WERI-Rb-1 (cell line): ENCODE measurements at regions not wholly inside any gene's neighbourhood (a gene's known extent, or its start where the extent isn't known, plus 50 kb on each side); places are given as distances from the start of the nearest gene placed in this dataset.

Experiments
- DNase-seq: peaks from one replicate; pipeline ENCODE4 v3.0.0-alpha.2; 2020
- H3K27ac ChIP-seq: fragments of 250-450 bp; sonication (Bioruptor Pico); 2 replicates; pipeline ENCODE4 v1.5.1; 2020; ENCODE audit warnings: mild to moderate bottlenecking, moderate library complexity
- H3K27me3 ChIP-seq: fragments of 250-450 bp; sonication (Bioruptor Pico); 2 replicates; pipeline ENCODE4 v1.5.1; 2021; ENCODE audit warnings: mild to moderate bottlenecking, low read depth, moderate library complexity; ENCODE audit not compliant: insufficient read depth, severe bottlenecking
- H3K36me3 ChIP-seq: fragments of 250-450 bp; sonication (Bioruptor Pico); 2 replicates; pipeline ENCODE4 v1.5.1; 2020; ENCODE audit warnings: mild to moderate bottlenecking, moderate library complexity
- H3K4me3 ChIP-seq: 2 replicates; pipeline ENCODE4 v1.5.1; 2011; ENCODE audit warnings: low read depth, mild to moderate bottlenecking, control low read depth, low read length
- H3K9me3 ChIP-seq: fragments of 250-450 bp; sonication (Bioruptor Pico); 2 replicates; pipeline ENCODE4 v1.5.1; 2021; ENCODE audit warnings: mild to moderate bottlenecking, moderate library complexity; ENCODE audit not compliant: severe bottlenecking
- TF ChIP-seq, protein P1 (sequence below): IDR thresholded peaks from 2 replicates; pipeline ENCODE4 v1.5.1; 2011; ENCODE audit warnings: low read depth, mild to moderate bottlenecking, control low read depth, inconsistent platforms, low read length

DNA sequence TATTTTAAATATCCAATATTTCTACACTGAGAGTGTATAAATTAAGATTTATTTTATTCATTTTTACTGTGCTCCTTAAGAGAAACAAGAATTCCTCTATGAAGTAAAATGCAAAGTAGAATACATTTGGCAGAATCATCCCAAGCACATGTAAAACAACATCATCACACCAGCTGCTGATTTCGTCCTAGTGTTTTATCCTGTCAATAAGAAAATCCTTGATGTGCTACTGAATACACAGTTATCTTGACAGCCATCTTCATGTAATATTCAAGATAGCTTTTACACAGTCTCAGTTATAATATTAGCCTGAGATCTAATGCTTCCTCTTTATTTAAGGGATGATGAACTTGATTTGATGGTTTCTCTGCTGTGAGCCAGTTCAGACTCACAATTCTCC lies 282.4 kb downstream of the MZT1 start:
- no peaks in the 10 kb centered on the region for H3K36me3 ChIP-seq
- H3K9me3 ChIP-seq = peaks cover 8% of the 10 kb centered on the region
- no peaks in the 10 kb centered on the region for H3K27me3 ChIP-seq
- no peak overlapping the region for H3K4me3 ChIP-seq
- H3K27ac ChIP-seq = no peak overlapping the region
- TF ChIP-seq, protein P1, sequence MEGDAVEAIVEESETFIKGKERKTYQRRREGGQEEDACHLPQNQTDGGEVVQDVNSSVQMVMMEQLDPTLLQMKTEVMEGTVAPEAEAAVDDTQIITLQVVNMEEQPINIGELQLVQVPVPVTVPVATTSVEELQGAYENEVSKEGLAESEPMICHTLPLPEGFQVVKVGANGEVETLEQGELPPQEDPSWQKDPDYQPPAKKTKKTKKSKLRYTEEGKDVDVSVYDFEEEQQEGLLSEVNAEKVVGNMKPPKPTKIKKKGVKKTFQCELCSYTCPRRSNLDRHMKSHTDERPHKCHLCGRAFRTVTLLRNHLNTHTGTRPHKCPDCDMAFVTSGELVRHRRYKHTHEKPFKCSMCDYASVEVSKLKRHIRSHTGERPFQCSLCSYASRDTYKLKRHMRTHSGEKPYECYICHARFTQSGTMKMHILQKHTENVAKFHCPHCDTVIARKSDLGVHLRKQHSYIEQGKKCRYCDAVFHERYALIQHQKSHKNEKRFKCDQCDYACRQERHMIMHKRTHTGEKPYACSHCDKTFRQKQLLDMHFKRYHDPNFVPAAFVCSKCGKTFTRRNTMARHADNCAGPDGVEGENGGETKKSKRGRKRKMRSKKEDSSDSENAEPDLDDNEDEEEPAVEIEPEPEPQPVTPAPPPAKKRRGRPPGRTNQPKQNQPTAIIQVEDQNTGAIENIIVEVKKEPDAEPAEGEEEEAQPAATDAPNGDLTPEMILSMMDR = no peak
- no peak for DNase-seq

- Histone ChIP-seq H3K36me3 (no peaks in the 10 kb centered on the region), H3K27me3 (no peaks in the 10 kb centered on the region), H3K9me3 (no peaks in the 10 kb centered on the region), H3K4me3 (no peak overlapping the region), H3K27ac (no peak overlapping the region)
- no peak for DNase-seq
- TF ChIP-seq, protein P1 = no peak
Observed at GRCh38 chr13:72437458-72437857, 290.0 kb downstream of the MZT1 start.

- TF ChIP-seq, protein P1 = no peak
- H3K36me3 ChIP-seq = no peaks in the 10 kb centered on the region
- no peak for DNase-seq
- no peaks in the 10 kb centered on the region for H3K9me3 ChIP-seq
- H3K4me3 ChIP-seq = no peak overlapping the region
- no peaks in the 10 kb centered on the region for H3K27me3 ChIP-seq
- H3K27ac ChIP-seq = no peak overlapping the region
Observed at GRCh38 chr13:72435251-72435650, 292.2 kb downstream of the MZT1 start.

- H3K36me3 ChIP-seq = no peaks in the 10 kb centered on the region
- no peak overlapping the region for H3K27ac ChIP-seq
- no peak overlapping the region for H3K4me3 ChIP-seq
- no peak for DNase-seq
- TF ChIP-seq, protein P1 = no peak
- no peaks in the 10 kb centered on the region for H3K9me3 ChIP-seq
- no peaks in the 10 kb centered on the region for H3K27me3 ChIP-seq
Observed at GRCh38 chr13:72431981-72432682, 295.3 kb downstream of the MZT1 start.

DNA sequence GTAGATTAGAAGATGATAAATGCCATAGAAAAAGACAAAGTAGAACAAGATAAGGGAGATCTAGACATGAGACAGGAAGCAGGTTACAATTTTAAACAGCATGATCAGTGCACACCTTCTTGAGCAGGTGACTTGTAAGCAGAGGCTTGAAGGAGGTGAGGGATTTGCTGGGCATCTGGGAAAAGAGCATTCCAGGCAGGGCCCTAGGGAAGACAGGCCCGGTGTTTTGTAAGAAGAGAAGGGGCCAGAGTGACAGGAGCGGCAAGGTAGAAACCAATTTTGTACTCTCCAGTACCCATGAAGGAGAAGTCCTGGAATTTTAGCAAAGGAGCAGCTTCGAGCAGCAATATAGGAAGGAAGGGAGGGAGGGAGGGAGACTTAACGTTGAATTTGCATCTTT lies 296.5 kb downstream of the MZT1 start:
- no peak overlapping the region for H3K4me3 ChIP-seq
- TF ChIP-seq, protein P1 = no peak
- DNase-seq = no peak

More for the DNA sequence above, 296.5 kb downstream of the MZT1 start:
- Histone ChIP-seq H3K36me3 (no peaks in the 10 kb centered on the region), H3K9me3 (no peaks in the 10 kb centered on the region), H3K27ac (no peak overlapping the region), H3K27me3 (no peaks in the 10 kb centered on the region)
